Type B pancreatic cell (in vitro differentiated cells): ENCODE measurements at regions not wholly inside any gene's neighbourhood (a gene's known extent, or its start where the extent isn't known, plus 50 kb on each side); places are given as distances from the start of the nearest gene placed in this dataset.
"Not testable (repeated sequence)": the region's sequence is repeated elsewhere in the genome, so short reads cannot be mapped to it uniquely, and the experiment has no call there.

Experiments used
- DNase-seq: peaks from one replicate; pipeline ENCODE4 v3.0.0; 2021; ENCODE audit warnings: mixed read lengths; ENCODE audit not compliant: unreplicated experiment; ENCODE audit errors: extremely low spot score
- H3K27ac Mint-ChIP-seq: 2 replicates; pipeline ENCODE4 v1.8.0; 2021; ENCODE audit warnings: mild to moderate bottlenecking, mixed read lengths
- H3K27me3 Mint-ChIP-seq: 2 replicates; pipeline ENCODE4 v1.8.0; 2021; ENCODE audit warnings: mixed read lengths
- H3K36me3 Mint-ChIP-seq: 2 replicates; pipeline ENCODE4 v1.8.0; 2021; ENCODE audit warnings: mixed read lengths
- H3K4me1 Mint-ChIP-seq: one replicate; pipeline ENCODE4 v1.8.0; 2021; ENCODE audit warnings: mixed read lengths; ENCODE audit not compliant: unreplicated experiment
- H3K4me3 Mint-ChIP-seq: 2 replicates; pipeline ENCODE4 v1.8.0; 2021; ENCODE audit warnings: mild to moderate bottlenecking, mixed read lengths
- H3K9me3 Mint-ChIP-seq: 2 replicates; pipeline ENCODE4 v1.8.0; 2021; ENCODE audit warnings: mixed read lengths
- TF ChIP-seq, protein P1 (sequence below): fragments of 200-600 bp; sonication (generic); conservative IDR thresholded peaks from 2 replicates; pipeline ENCODE4 v1.5.0; 2021; ENCODE audit warnings: antibody characterized with exemption, mild to moderate bottlenecking

DNA sequence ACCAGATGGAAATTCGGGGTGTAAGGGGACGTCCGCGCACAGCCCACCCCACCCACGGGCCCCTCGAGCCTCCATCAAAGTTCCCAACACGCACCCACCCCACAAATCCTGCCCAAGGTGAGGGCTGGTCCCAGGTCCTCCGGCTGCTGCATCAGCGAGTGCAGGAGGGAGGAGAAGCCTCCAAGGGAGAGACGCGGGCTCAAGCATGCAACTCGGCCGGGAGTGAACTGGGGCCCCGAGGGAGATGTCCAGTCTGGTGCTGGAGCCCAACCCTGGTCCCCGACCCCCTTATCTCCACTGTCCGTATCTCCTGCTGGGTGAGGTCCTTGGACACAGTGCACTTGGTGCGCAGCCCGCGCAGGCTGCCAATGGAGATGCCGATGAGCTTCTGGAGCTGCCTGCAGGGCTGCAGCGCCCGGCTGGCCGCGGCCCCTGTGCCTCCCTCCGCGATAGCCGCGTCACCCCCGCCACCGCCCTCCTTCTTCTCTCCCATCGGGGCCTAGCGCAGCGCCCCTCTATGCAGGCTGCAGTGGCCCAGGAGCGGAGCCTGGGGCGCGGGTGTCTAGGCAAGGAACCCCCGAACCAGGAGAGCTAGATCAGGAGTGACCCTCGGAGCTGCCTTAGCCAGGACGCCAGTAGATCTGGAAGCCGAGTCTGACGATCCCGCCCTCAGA lies 489.2 kb downstream of the ZNF33B start:
- Mint-ChIP-seq H3K4me1 (no peaks in the 10 kb centered on the region), H3K9me3 (peaks cover 8% of the 10 kb centered on the region), H3K36me3 (no peaks in the 10 kb centered on the region), H3K27me3 (no peaks in the 10 kb centered on the region), H3K4me3 (no peak overlapping the region), H3K27ac (no peak overlapping the region)
- TF ChIP-seq, protein P1, sequence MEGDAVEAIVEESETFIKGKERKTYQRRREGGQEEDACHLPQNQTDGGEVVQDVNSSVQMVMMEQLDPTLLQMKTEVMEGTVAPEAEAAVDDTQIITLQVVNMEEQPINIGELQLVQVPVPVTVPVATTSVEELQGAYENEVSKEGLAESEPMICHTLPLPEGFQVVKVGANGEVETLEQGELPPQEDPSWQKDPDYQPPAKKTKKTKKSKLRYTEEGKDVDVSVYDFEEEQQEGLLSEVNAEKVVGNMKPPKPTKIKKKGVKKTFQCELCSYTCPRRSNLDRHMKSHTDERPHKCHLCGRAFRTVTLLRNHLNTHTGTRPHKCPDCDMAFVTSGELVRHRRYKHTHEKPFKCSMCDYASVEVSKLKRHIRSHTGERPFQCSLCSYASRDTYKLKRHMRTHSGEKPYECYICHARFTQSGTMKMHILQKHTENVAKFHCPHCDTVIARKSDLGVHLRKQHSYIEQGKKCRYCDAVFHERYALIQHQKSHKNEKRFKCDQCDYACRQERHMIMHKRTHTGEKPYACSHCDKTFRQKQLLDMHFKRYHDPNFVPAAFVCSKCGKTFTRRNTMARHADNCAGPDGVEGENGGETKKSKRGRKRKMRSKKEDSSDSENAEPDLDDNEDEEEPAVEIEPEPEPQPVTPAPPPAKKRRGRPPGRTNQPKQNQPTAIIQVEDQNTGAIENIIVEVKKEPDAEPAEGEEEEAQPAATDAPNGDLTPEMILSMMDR = no peak
- DNase-seq = peak; percentile 69

GRCh38 chr10:42146165-42146564 lies 492.2 kb downstream of the ZNF33B start:
- peaks cover 16% of the 10 kb centered on the region for H3K9me3 Mint-ChIP-seq

DNA sequence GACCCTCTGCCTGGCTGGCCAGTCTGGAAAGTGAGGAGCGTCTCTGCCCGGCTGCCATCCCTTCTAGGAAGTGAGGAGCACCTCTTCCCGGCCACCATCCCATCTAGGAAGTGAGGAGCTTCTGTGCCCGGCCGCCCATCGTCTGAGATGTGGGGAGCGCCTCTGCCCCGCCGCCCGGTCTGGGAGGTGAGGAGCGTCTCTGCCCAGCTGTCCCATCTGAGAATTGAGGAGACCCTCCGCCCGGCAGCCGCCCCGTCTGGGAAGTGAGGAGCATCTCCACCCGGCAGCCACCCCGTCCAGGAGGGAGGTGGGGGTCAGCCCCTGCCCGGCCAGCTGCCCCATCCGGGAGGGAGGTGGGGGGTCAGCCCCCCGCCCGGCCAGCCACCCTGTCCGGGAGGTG lies 500.3 kb downstream of the ZNF33B start:
- H3K4me1 Mint-ChIP-seq, H3K9me3 Mint-ChIP-seq, H3K27me3 Mint-ChIP-seq, DNase-seq, H3K27ac Mint-ChIP-seq, H3K4me3 Mint-ChIP-seq, H3K36me3 Mint-ChIP-seq: not testable (repeated sequence)

More at GRCh38 chr10:42146165-42146564, 492.2 kb downstream of the ZNF33B start:
- H3K27ac Mint-ChIP-seq, H3K4me1 Mint-ChIP-seq, DNase-seq, H3K27me3 Mint-ChIP-seq, H3K36me3 Mint-ChIP-seq, H3K4me3 Mint-ChIP-seq: not testable (repeated sequence)

GRCh38 chr10:42113158-42113450 lies 525.3 kb downstream of the ZNF33B start:
- peaks cover 8% of the 10 kb centered on the region for H3K9me3 Mint-ChIP-seq

DNA sequence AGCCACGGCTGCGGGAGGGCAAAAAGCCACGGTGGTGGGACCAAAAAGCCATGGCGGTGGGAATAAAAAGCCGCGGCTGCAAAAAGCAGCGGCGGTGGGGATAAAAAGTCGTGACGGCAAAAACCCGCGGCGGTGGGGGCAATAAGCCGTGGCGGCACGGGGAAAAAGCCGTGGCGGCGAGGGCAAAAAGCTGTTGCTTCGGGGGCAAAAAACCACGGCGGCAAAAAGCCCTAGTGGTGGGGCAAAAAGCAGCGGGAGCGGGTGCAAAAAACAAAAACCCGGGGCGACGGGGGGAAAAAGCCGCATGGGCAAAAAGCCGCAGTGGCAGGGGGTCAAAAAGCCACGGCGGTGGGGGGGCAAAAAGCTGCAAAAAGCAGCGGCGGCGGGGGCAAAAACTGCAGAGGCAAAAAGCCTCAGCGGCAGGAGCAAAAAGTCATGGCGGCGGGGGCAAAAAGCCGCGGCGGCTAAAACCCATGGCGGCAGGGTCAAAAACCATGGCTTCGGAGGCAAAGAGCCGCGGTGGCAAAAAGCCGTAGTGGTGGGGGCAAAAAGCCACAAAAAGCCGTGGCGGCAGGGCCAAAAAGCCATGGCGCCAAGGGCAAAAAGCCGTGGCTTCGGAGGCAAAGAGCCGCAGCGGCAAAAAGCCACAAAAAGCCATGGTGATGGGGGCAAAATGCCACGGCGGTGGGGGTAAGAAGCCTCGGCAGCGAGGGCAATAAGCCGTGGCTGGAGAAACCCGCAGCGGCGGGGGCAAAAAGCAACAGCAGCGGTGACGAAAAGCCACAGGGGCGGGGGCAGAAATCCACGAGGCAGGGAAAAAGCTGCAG lies 525.8 kb downstream of the ZNF33B start:
- TF ChIP-seq, protein P1 = no peak
- peaks cover 8% of the 10 kb centered on the region for H3K9me3 Mint-ChIP-seq
- H3K36me3 Mint-ChIP-seq = no peaks in the 10 kb centered on the region
- H3K4me3 Mint-ChIP-seq = no peak overlapping the region
- H3K27ac Mint-ChIP-seq = no peak overlapping the region
- no peak for DNase-seq
- H3K4me1 Mint-ChIP-seq = no peaks in the 10 kb centered on the region
- no peaks in the 10 kb centered on the region for H3K27me3 Mint-ChIP-seq

More at GRCh38 chr10:42113158-42113450, 525.3 kb downstream of the ZNF33B start:
- Mint-ChIP-seq H3K4me3 (no peak overlapping the region), H3K27me3 (no peaks in the 10 kb centered on the region), H3K4me1 (no peaks in the 10 kb centered on the region), H3K36me3 (no peaks in the 10 kb centered on the region), H3K27ac (no peak overlapping the region)
- TF ChIP-seq, protein P1 = no peak
- no peak for DNase-seq

DNA sequence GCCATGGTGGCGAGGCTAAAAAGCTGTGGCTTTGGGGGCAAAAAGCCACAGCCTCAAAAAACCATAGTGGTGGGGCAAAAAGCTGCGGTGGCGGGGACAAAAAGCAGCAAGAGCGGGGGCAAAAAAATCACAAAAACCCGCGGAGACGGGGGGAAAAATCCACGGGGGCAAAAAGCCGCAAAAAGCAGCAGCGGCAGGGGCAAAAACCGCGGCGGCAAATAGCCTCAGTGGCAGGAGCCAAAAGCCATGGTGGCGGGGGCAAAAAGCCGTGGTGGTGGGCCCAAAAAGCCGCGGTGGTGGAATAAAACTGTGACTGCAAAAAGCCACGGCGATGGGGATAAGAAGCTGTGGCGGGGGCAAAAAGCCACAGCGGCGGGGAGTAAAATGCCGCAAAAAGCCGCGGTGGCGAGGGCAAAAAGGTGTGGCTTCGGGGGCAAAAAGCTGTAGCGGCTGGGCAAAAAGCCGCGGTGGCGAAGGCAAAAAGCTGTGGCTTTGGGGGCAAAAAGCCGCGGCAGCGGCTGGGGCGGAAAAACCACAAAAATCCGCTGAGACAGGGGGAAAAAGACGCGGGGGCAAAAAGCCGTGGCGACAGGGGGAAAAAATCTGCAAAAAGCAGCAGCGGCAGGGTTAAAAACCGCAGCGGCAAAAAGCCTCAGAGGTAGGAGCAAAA lies 526.6 kb downstream of the ZNF33B start:
- H3K4me3 Mint-ChIP-seq = no peak overlapping the region

More for the DNA sequence above, 526.6 kb downstream of the ZNF33B start:
- no peak for DNase-seq
- TF ChIP-seq, protein P1 = no peak
- peaks cover 3% of the 10 kb centered on the region for H3K9me3 Mint-ChIP-seq
- H3K27me3 Mint-ChIP-seq = no peaks in the 10 kb centered on the region
- H3K36me3 Mint-ChIP-seq = no peaks in the 10 kb centered on the region
- no peak overlapping the region for H3K27ac Mint-ChIP-seq
- H3K4me1 Mint-ChIP-seq = no peaks in the 10 kb centered on the region
